Nephron progenitor cell (in vitro differentiated cells): ENCODE measurements at regions not wholly inside any gene's neighbourhood (a gene's known extent, or its start where the extent isn't known, plus 50 kb on each side); places are given as distances from the start of the nearest gene placed in this dataset.

ENCODE experiments used
- DNase-seq: peaks from one replicate; pipeline ENCODE4 v3.0.0; 2021
- H3K27ac Mint-ChIP-seq: 2 replicates; pipeline ENCODE4 v1.8.0; 2021; ENCODE audit warnings: mild to moderate bottlenecking, moderate library complexity, mixed read lengths
- H3K27me3 Mint-ChIP-seq: 2 replicates; pipeline ENCODE4 v1.8.0; 2021; ENCODE audit warnings: mild to moderate bottlenecking, low read depth, mixed read lengths; ENCODE audit not compliant: poor library complexity
- H3K36me3 Mint-ChIP-seq: 2 replicates; pipeline ENCODE4 v1.8.0; 2021; ENCODE audit warnings: low read depth, mixed read lengths
- H3K4me1 Mint-ChIP-seq: 2 replicates; pipeline ENCODE4 v1.8.0; 2021; ENCODE audit warnings: mixed read lengths
- H3K4me3 Mint-ChIP-seq: 2 replicates; pipeline ENCODE4 v1.8.0; 2021; ENCODE audit warnings: mild to moderate bottlenecking, moderate library complexity, mixed read lengths
- H3K9me3 Mint-ChIP-seq: 2 replicates; pipeline ENCODE4 v1.8.0; 2021; ENCODE audit warnings: mild to moderate bottlenecking, moderate library complexity, mixed read lengths
- CTCF ChIP-seq: fragments of 200-600 bp; sonication (generic); IDR thresholded peaks from 2 replicates; pipeline ENCODE4 v1.5.0; 2021; ENCODE audit warnings: antibody characterized with exemption

- TF ChIP-seq CTCF = no peak
- Mint-ChIP-seq H3K4me3 (no peak overlapping the region), H3K27me3 (peaks cover 3% of the 10 kb centered on the region), H3K9me3 (peaks cover 3% of the 10 kb centered on the region), H3K36me3 (no peaks in the 10 kb centered on the region), H3K27ac (no peak overlapping the region), H3K4me1 (no peaks in the 10 kb centered on the region)
- DNase-seq = no peak
Measured at GRCh38 chr2:49207204-49207603, 52.9 kb upstream of the FSHR start.
